ENCODE measurements at regions not wholly inside any gene's neighbourhood (a gene's known extent, or its start where the extent isn't known, plus 50 kb on each side); places are given as distances from the start of the nearest gene placed in this dataset.
"Not testable (repeated sequence)": the region's sequence is repeated elsewhere in the genome, so short reads cannot be mapped to it uniquely, and the experiment has no call there.

DNA sequence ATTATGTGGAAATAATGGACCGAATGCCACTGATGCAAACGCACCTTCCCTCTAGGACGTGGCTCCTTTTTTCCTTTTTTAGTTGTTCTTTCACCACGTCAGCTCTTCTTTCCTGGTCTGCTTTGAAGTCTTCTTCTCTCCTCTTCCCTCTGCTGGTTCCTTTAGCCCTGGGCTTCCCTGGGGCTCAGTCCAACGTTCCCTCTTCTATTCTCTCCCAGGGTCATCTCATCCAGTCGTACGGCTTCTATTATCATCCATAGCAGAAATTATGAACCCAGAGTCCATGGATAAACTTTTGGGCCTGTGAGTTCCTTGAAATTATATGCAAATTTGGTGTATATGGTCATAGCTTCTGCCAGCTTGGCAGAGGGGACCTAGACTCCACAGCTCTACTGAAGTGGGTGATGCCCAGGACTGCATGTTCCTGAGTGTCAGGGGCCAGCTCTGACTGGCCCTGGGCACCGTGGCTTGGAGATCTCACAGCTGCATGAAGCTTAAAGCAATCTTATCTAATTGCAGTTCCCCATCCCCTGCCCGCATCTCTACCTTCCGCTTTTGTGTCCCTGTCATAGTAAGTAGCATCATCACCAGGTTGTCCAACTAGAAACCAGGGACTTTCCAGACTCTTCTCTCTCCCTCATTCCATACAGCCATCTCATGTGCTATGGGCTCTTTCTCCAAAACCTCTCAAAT, 746.3 kb upstream of the TPTE start:
- H3K4me3 ChIP-seq (ENCODE audit: control insufficient read depth in 1 of 7, extremely low read depth in 1 of 7, insufficient read depth in 4 of 7, low read depth in 2 of 7, low read length in 6 of 7); POLR2A ChIA-PET; CTCF ChIA-PET; H3K27me3 ChIP-seq (replicated peaks in 2 of 5; ENCODE audit: control insufficient read depth in 4 of 5, insufficient read depth in 5 of 5, low read length in 4 of 5); H3K4me1 ChIP-seq (ENCODE audit: control extremely low read depth in 1 of 4, control insufficient read depth in 4 of 4, insufficient read depth in 4 of 4, low read length in 3 of 4); H3K36me3 ChIP-seq (ENCODE audit: control insufficient read depth in 4 of 4, insufficient read depth in 4 of 4, low read length in 3 of 4); DNase-seq; H3K27ac ChIP-seq (ENCODE audit: insufficient read depth in 1 of 2, low read depth in 1 of 2, low read length in 2 of 2, poor library complexity in 1 of 2, severe bottlenecking in 2 of 2): not testable (repeated sequence)
- WGBS (ENCODE audit: insufficient coverage) = 65% methylated on average over 8 of the region's 10 CpGs
- H3K9me3 ChIP-seq (ENCODE audit: control extremely low read depth in 1 of 5, control insufficient read depth in 4 of 5, insufficient read depth in 2 of 5, low read depth in 1 of 5, low read length in 4 of 5) = peaks cover 0 to 31% (median 12%) of the 10 kb centered on the region in 5 experiments

GRCh38 chr21:9775877-9776276, 745.5 kb upstream of the TPTE start:
- H3K27ac ChIP-seq (ENCODE audit: insufficient read depth in 1 of 2, low read depth in 1 of 2, low read length in 2 of 2, poor library complexity in 1 of 2, severe bottlenecking in 2 of 2); DNase-seq; CTCF ChIA-PET; H3K36me3 ChIP-seq (ENCODE audit: control insufficient read depth in 4 of 4, insufficient read depth in 4 of 4, low read length in 3 of 4); H3K4me3 ChIP-seq (ENCODE audit: control insufficient read depth in 1 of 7, extremely low read depth in 1 of 7, insufficient read depth in 4 of 7, low read depth in 2 of 7, low read length in 6 of 7); H3K4me1 ChIP-seq (ENCODE audit: control extremely low read depth in 1 of 4, control insufficient read depth in 4 of 4, insufficient read depth in 4 of 4, low read length in 3 of 4); POLR2A ChIA-PET; H3K27me3 ChIP-seq (replicated peaks in 2 of 5; ENCODE audit: control insufficient read depth in 4 of 5, insufficient read depth in 5 of 5, low read length in 4 of 5): not testable (repeated sequence)
- peaks cover 0 to 25% (median 11%) of the 10 kb centered on the region in 5 experiments for H3K9me3 ChIP-seq (ENCODE audit: control extremely low read depth in 1 of 5, control insufficient read depth in 4 of 5, insufficient read depth in 2 of 5, low read depth in 1 of 5, low read length in 4 of 5)
- 81% methylated on average over 8 of the region's 8 CpGs for WGBS (ENCODE audit: insufficient coverage)

DNA sequence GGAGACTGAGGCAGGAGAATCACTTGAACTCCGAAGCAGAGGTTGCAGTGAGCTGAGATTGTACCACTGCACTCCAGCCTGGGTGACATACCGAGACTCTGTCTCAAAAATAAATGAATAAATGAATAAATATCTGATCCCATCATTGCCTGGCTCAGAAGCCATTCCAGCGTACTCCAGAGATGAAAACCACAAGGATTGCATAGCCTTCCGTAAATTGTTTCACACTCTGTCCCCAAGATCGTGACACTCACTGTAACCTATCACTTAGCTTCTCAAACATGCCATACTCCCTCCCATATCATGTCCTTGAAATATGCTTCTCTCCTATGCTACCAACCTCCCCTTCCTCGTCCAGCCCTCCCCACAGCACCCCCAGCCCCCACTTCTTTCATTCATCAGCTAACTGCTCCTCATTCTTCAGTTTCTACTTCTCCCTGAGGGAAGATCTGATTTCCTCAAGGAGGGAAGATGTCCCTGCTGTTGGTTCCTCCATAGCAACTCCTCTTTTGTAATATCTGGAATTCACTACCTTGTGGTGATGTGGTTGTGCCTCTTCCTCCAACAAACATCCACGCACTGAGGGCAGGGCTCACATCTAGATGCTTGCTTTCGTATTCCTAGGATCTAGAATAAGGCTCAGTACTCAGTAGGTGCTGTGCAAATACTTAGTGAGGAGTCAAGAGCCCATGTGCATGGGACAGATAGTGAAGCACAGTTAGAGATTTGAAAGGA, 744.9 kb upstream of the TPTE start:
- H3K4me3 ChIP-seq (ENCODE audit: control insufficient read depth in 1 of 7, extremely low read depth in 1 of 7, insufficient read depth in 4 of 7, low read depth in 2 of 7, low read length in 6 of 7); CTCF ChIA-PET; H3K27me3 ChIP-seq (replicated peaks in 2 of 5; ENCODE audit: control insufficient read depth in 4 of 5, insufficient read depth in 5 of 5, low read length in 4 of 5); DNase-seq; H3K4me1 ChIP-seq (ENCODE audit: control extremely low read depth in 1 of 4, control insufficient read depth in 4 of 4, insufficient read depth in 4 of 4, low read length in 3 of 4); H3K36me3 ChIP-seq (ENCODE audit: control insufficient read depth in 4 of 4, insufficient read depth in 4 of 4, low read length in 3 of 4); H3K27ac ChIP-seq (ENCODE audit: insufficient read depth in 1 of 2, low read depth in 1 of 2, low read length in 2 of 2, poor library complexity in 1 of 2, severe bottlenecking in 2 of 2); POLR2A ChIA-PET: not testable (repeated sequence)
- WGBS (ENCODE audit: insufficient coverage) = 65% methylated on average over 6 of the region's 8 CpGs
- peaks cover 0 to 22% (median 11%) of the 10 kb centered on the region in 5 experiments for H3K9me3 ChIP-seq (ENCODE audit: control extremely low read depth in 1 of 5, control insufficient read depth in 4 of 5, insufficient read depth in 2 of 5, low read depth in 1 of 5, low read length in 4 of 5)

- POLR2A ChIA-PET; H3K4me1 ChIP-seq (ENCODE audit: control extremely low read depth in 1 of 4, control insufficient read depth in 4 of 4, insufficient read depth in 4 of 4, low read length in 3 of 4); CTCF ChIA-PET; H3K27ac ChIP-seq (ENCODE audit: insufficient read depth in 1 of 2, low read depth in 1 of 2, low read length in 2 of 2, poor library complexity in 1 of 2, severe bottlenecking in 2 of 2); H3K36me3 ChIP-seq (ENCODE audit: control insufficient read depth in 4 of 4, insufficient read depth in 4 of 4, low read length in 3 of 4); H3K4me3 ChIP-seq (ENCODE audit: control insufficient read depth in 1 of 7, extremely low read depth in 1 of 7, insufficient read depth in 4 of 7, low read depth in 2 of 7, low read length in 6 of 7); DNase-seq; H3K27me3 ChIP-seq (replicated peaks in 2 of 5; ENCODE audit: control insufficient read depth in 4 of 5, insufficient read depth in 5 of 5, low read length in 4 of 5): not testable (repeated sequence)
- H3K9me3 ChIP-seq (ENCODE audit: control extremely low read depth in 1 of 5, control insufficient read depth in 4 of 5, insufficient read depth in 2 of 5, low read depth in 1 of 5, low read length in 4 of 5) = peaks cover 1 to 18% (median 4%) of the 10 kb centered on the region in 5 experiments
- 75% methylated on average over 5 of the region's 5 CpGs for WGBS (ENCODE audit: insufficient coverage)
These were observed 742.8 kb upstream of the TPTE start for GRCh38 chr21:9778541-9778940.

- Histone ChIP-seq H3K36me3 (ENCODE audit: control insufficient read depth in 4 of 4, insufficient read depth in 4 of 4, low read length in 3 of 4) (no peaks in the 10 kb centered on the region), H3K4me3 (ENCODE audit: control insufficient read depth in 1 of 7, extremely low read depth in 1 of 7, insufficient read depth in 4 of 7, low read depth in 2 of 7, low read length in 6 of 7) (no peak overlapping the region), H3K4me1 (ENCODE audit: control extremely low read depth in 1 of 4, control insufficient read depth in 4 of 4, insufficient read depth in 4 of 4, low read length in 3 of 4) (no peaks in the 10 kb centered on the region), H3K27me3 (replicated peaks in 2 of 5; ENCODE audit: control insufficient read depth in 4 of 5, insufficient read depth in 5 of 5, low read length in 4 of 5) (no peaks in the 10 kb centered on the region), H3K27ac (ENCODE audit: insufficient read depth in 1 of 2, low read depth in 1 of 2, low read length in 2 of 2, poor library complexity in 1 of 2, severe bottlenecking in 2 of 2) (no peak overlapping the region), H3K9me3 (ENCODE audit: control extremely low read depth in 1 of 5, control insufficient read depth in 4 of 5, insufficient read depth in 2 of 5, low read depth in 1 of 5, low read length in 4 of 5) (peaks cover 0 to 12% (median 2%) of the 10 kb centered on the region in 5 experiments)
- POLR2A ChIA-PET = no interaction called here
- WGBS (ENCODE audit: insufficient coverage) = 48% methylated on average over 2 of the region's 3 CpGs
- CTCF ChIA-PET = no interaction called here
- no peak for DNase-seq
These were observed 740.9 kb upstream of the TPTE start for GRCh38 chr21:9780441-9780937.

GRCh38 chr21:9783587-9783986, 737.8 kb upstream of the TPTE start:
- DNase-seq; H3K27ac ChIP-seq (ENCODE audit: insufficient read depth in 1 of 2, low read depth in 1 of 2, low read length in 2 of 2, poor library complexity in 1 of 2, severe bottlenecking in 2 of 2); POLR2A ChIA-PET; H3K27me3 ChIP-seq (replicated peaks in 2 of 5; ENCODE audit: control insufficient read depth in 4 of 5, insufficient read depth in 5 of 5, low read length in 4 of 5); CTCF ChIA-PET; H3K4me3 ChIP-seq (ENCODE audit: control insufficient read depth in 1 of 7, extremely low read depth in 1 of 7, insufficient read depth in 4 of 7, low read depth in 2 of 7, low read length in 6 of 7); H3K36me3 ChIP-seq (ENCODE audit: control insufficient read depth in 4 of 4, insufficient read depth in 4 of 4, low read length in 3 of 4); H3K4me1 ChIP-seq (ENCODE audit: control extremely low read depth in 1 of 4, control insufficient read depth in 4 of 4, insufficient read depth in 4 of 4, low read length in 3 of 4): not testable (repeated sequence)
- peaks cover 0 to 18% (median 6%) of the 10 kb centered on the region in 5 experiments for H3K9me3 ChIP-seq (ENCODE audit: control extremely low read depth in 1 of 5, control insufficient read depth in 4 of 5, insufficient read depth in 2 of 5, low read depth in 1 of 5, low read length in 4 of 5)
- WGBS (ENCODE audit: insufficient coverage) = 47% methylated on average over 2 of the region's 2 CpGs

GRCh38 chr21:9784201-9784600, 737.2 kb upstream of the TPTE start:
- H3K27ac ChIP-seq (ENCODE audit: insufficient read depth in 1 of 2, low read depth in 1 of 2, low read length in 2 of 2, poor library complexity in 1 of 2, severe bottlenecking in 2 of 2); CTCF ChIA-PET; POLR2A ChIA-PET; H3K4me3 ChIP-seq (ENCODE audit: control insufficient read depth in 1 of 7, extremely low read depth in 1 of 7, insufficient read depth in 4 of 7, low read depth in 2 of 7, low read length in 6 of 7); DNase-seq; H3K4me1 ChIP-seq (ENCODE audit: control extremely low read depth in 1 of 4, control insufficient read depth in 4 of 4, insufficient read depth in 4 of 4, low read length in 3 of 4); H3K27me3 ChIP-seq (replicated peaks in 2 of 5; ENCODE audit: control insufficient read depth in 4 of 5, insufficient read depth in 5 of 5, low read length in 4 of 5); H3K36me3 ChIP-seq (ENCODE audit: control insufficient read depth in 4 of 4, insufficient read depth in 4 of 4, low read length in 3 of 4): not testable (repeated sequence)
- peaks cover 0 to 17% (median 6%) of the 10 kb centered on the region in 5 experiments for H3K9me3 ChIP-seq (ENCODE audit: control extremely low read depth in 1 of 5, control insufficient read depth in 4 of 5, insufficient read depth in 2 of 5, low read depth in 1 of 5, low read length in 4 of 5)
- WGBS (ENCODE audit: insufficient coverage) = 62% methylated on average over 1 of the region's 1 CpG

All from common myeloid progenitor, CD34-positive (primary cell).